Activated T-helper 17 cell treated with anti-CD3 and anti-CD28 coated beads, Interleukin-2, amount 50 U/mL, for 72 hours (primary cell): ENCODE measurements at regions not wholly inside any gene's neighbourhood (a gene's known extent, or its start where the extent isn't known, plus 50 kb on each side); places are given as distances from the start of the nearest gene placed in this dataset.

ENCODE experiments used
- ATAC-seq: fragments of 150-1000 bp; cut with Tn5 transposase; replicated peaks from 2 replicates; pipeline ENCODE4 v1.10.0; 2021; ENCODE audit warnings: mild to moderate bottlenecking, moderate library complexity
- H3K27ac Mint-ChIP-seq: one replicate; pipeline ENCODE4 v1.8.0; 2022; ENCODE audit warnings: mixed read lengths
- H3K27me3 Mint-ChIP-seq: one replicate; pipeline ENCODE4 v1.8.0; 2022; ENCODE audit warnings: mixed read lengths
- H3K36me3 Mint-ChIP-seq: one replicate; pipeline ENCODE4 v1.8.0; 2022; ENCODE audit warnings: low read depth, mild to moderate bottlenecking, mixed read lengths
- H3K4me1 Mint-ChIP-seq: one replicate; pipeline ENCODE4 v1.8.0; 2022; ENCODE audit warnings: mixed read lengths
- H3K4me3 Mint-ChIP-seq: one replicate; pipeline ENCODE4 v1.8.0; 2022; ENCODE audit warnings: mild to moderate bottlenecking, mixed read lengths
- H3K9me3 Mint-ChIP-seq: one replicate; pipeline ENCODE4 v1.8.0; 2022; ENCODE audit warnings: mixed read lengths

DNA sequence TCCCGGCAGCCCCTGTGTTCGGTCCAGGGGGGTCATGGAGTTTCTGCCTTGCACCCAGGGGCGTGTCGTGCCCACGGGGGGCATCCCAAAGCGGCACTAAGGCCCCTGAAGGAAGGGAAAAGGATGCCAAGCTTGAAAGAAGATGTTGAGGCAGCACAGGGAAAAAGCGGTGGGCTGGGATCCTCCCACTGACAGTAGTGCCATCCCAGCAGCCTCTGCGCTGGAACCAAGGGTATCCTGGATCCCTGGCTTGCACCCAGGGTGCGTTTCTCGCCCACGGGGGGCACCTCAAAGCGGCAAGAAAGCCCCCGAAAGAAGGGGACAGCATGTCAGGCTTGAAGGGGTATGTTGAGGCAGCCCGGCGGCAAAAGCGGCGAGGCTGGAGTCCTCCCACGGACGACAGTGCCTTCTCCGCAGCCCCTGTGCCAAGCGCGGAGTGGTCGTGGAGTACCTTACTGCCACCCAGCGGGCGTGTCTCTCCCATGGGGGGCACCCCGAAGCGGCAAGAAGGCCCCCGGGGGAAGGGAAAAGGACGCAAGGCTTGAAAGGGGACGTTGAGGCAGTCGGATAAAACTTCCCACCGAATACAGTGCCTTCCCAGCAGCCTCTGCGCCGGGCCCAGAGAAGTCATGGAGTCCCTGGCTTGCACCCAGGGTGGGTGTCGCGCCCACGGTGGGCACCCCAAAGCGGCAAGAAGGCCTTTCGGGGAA, 164.4 kb upstream of the ALG10B start:
- Mint-ChIP-seq H3K36me3 (no peaks in the 10 kb centered on the region), H3K4me1 (no peaks in the 10 kb centered on the region), H3K27ac (no peak overlapping the region), H3K9me3 (peaks cover 11% of the 10 kb centered on the region), H3K27me3 (peaks cover 4% of the 10 kb centered on the region), H3K4me3 (no peak overlapping the region)
- no peak for ATAC-seq

DNA sequence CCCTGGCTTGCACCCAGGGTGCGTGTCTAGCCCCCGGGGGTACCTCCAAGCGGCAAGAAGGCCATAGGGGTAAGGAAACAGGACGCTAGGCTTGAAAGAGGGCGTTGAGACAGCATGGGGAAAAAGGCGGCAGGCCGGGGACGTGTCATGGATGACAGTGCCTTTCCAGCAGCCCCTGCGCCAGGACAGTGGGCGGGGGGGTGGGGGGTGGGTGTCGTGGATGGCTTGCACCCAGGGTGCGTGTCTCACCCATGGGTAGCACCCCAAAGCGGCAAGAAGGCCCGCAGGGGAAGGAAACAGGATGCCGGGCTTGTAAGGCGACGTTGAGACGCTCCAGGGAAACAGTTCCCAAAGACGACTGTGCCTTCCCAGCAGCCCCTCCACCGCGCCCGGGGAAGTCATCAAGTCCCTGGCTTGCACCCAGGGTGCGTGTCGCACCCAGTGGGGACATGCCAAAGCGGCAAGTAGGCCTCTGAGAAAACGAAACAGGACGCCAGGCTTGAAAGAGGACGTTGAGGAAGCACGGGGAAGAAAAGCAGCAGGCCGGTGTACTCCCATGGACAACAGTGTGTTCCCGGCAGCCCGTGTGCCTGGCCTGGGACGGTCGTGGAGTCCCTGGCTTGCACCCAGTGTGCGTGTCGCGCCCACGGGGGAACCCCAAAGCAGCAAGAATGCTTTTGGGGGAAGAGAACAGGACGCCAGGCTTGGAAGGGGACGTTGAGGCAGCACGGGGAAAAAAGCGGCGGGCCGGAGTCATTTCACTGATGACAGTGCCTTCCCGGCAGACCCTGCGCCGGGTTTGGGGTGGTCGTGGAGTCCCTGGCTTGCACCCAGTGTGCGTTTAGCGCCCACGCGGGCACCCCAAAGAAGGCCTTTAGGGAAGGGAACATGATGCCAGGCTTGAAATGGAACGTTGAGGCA, 163.5 kb upstream of the ALG10B start:
- ATAC-seq, result no peak

DNA sequence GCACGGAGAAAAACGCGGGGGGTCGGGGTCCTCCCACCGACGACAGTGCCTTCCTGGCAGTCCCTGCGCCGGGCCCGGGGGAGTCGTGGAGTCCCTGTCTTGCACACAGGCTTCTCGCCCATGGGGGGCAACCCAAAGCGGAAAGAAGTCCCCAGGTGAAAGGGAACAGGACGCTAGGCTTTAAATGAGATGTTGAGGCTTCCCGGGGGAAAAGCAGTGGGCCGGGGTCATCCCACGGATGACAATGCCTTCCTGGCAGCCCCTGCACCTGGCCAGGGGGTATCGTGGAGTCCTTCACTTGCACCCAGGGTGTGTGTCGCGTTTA, 162.9 kb upstream of the ALG10B start:
- no peak for ATAC-seq
- Mint-ChIP-seq H3K9me3 (peaks cover 4% of the 10 kb centered on the region), H3K27me3 (peaks cover 4% of the 10 kb centered on the region), H3K27ac (no peak overlapping the region), H3K4me1 (no peaks in the 10 kb centered on the region), H3K36me3 (no peaks in the 10 kb centered on the region), H3K4me3 (no peak overlapping the region)

More for the DNA sequence above, 163.5 kb upstream of the ALG10B start:
- Mint-ChIP-seq H3K36me3 (no peaks in the 10 kb centered on the region), H3K4me1 (no peaks in the 10 kb centered on the region), H3K4me3 (no peak overlapping the region), H3K27me3 (peaks cover 4% of the 10 kb centered on the region), H3K27ac (no peak overlapping the region), H3K9me3 (peaks cover 9% of the 10 kb centered on the region)

DNA sequence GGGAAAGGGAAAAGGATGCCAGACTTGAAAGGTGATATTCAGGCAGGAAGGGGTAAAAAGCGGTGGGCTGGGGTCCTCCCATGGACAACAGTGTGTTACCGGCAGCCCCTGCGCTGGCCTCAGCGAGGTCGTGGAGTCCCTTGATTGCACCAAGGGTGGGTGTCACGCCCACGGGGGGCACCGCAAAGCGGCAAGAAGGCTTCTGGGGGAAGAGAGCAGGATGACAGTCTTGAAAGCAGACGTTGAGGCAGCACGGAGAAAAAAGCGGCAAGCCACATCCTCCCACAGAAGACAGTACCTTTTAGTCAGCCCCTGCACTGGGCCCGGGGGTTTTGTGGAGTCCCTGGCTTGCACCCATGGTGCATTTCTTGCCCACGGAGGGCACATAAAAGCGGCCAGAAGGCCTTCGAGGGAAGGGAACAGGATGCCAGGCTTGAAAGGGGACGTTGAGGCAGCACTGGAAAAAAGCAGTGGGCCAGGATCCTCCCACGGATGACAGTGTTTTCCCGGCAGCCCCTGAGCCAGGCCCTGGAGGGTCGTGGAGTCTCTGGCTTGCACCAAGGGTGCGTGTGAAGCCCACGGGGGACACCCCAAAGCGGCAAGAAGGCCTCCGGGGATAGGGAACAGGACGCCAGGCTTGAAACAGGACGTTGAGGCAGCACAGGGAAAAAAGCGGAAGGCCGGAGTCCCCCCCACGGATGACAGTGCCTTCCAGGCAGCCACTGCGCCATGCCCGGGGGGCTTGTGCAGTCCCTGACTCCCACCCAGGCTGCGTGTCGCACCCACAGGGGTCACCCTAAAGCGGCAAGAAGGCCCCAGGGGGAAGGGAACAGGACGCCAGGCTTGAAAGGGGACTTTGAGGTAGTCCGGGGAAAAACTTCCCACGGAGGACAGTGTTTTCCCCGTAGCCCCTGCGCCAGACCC, 162.2 kb upstream of the ALG10B start:
- H3K36me3 Mint-ChIP-seq, result no peaks in the 10 kb centered on the region
- ATAC-seq, result no peak

DNA sequence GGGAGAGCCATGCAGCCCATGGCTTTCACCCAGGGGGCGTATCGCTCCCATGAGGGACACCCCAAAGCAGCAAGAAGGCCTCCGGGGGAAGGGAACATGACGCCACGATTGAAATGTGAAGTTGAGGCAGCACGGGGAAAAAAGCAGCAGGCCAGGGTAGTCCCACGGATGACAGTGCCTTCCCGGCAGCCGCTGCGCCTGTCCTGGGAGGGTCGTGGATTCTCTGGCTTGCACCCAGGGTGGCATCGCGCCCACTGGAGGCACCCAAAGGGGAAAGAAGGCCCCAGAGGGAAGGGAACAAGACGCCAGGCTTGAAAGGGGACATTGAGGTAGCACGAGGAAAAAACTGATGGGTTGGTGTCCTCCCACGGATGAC, 161.6 kb upstream of the ALG10B start:
- Mint-ChIP-seq H3K27ac (no peak overlapping the region), H3K9me3 (no peaks in the 10 kb centered on the region), H3K4me3 (no peak overlapping the region), H3K27me3 (no peaks in the 10 kb centered on the region), H3K4me1 (no peaks in the 10 kb centered on the region), H3K36me3 (no peaks in the 10 kb centered on the region)
- ATAC-seq, result no peak

More for the DNA sequence above, 162.2 kb upstream of the ALG10B start:
- H3K27me3 Mint-ChIP-seq, result no peaks in the 10 kb centered on the region
- H3K9me3 Mint-ChIP-seq, result no peaks in the 10 kb centered on the region
- H3K4me1 Mint-ChIP-seq, result no peaks in the 10 kb centered on the region
- H3K27ac Mint-ChIP-seq, result no peak overlapping the region
- no peak overlapping the region for H3K4me3 Mint-ChIP-seq

DNA sequence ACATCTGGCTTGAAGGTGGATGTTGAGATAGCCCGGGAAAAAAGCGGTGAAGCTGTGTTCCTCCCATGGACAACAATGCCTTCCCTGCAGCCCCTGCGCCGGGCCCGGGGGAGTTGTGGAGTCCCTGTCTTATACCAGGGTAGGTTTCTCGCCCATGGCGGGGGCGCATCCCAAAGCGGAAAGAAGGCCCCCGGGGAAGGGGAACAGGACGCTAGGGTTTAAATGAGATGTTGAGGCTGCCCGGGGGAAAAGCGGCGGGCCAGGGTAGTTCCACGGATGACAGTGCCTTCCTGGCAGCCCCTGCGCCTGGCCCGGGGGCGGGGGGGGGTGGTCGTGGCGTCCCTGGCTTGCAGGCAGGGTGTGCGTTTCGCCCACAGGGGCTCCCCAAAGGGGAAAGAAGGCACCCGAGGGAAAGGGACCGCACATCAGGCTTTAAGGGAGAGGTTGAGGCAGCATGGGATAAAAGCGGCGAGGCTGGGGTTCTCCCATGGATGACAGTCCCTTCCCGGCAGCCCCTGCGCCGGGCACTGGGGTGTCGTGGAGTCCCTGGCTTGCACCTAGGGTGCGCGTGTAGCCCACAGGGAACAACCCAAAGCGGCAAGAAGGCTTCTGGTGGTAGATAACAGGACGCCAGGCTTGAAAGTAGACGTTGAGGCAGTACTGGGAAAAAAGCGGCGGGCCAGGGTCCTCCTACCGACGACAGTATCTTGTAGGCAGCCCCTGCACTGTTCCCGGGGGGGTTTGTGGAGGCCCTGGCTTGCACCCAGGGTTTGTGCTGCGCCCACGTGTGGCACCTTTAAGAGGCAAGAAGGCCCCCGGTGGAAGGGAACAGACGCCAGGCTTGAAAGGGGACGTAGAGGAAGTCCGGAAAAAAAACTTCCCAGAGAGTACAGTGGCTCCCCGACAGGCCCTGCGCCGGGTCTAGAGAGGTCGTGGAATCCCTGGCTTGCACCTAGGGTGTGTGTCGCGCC, 160.8 kb upstream of the ALG10B start:
- Mint-ChIP-seq H3K27me3 (no peaks in the 10 kb centered on the region), H3K36me3 (no peaks in the 10 kb centered on the region), H3K9me3 (no peaks in the 10 kb centered on the region), H3K4me1 (no peaks in the 10 kb centered on the region), H3K4me3 (no peak overlapping the region), H3K27ac (no peak overlapping the region)
- ATAC-seq, result no peak

DNA sequence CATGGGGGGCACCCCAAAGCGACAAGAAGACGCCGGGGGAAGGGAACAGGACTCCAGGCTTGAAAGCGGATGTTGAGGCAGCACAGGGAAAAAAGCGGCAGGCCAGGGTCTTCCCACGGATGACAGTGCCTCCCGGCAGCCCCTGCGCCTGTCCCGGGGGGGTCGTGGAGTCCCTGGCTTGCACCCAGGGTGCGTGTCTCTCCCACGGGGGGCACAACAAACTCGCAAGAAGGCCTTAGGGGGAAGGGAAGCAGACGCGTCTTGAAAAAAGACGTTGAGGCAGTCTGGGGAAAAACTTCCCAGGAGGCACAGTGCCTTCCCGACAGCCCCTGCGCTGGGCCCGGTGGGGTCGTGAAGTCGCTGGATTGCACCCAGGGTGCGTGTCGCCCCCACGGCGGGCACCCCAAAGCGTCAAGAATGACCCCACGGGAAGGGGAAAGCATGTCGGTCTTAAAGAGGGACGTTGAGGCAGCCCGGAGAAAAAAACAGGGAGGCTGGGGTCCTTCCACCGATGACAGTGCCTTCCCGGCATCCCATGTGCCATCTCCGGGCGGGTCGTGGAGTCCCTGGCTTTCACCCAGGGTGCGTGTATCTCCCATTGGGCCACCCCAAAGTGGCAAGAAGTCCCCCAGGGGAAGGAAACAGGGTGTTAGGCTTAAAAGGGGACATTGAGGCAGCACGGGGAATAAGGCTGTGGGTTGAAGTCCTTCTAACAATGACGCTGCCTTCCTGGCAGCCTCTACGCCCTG, 159.9 kb upstream of the ALG10B start:
- H3K9me3 Mint-ChIP-seq, result no peaks in the 10 kb centered on the region
- H3K4me1 Mint-ChIP-seq, result no peaks in the 10 kb centered on the region
- no peak overlapping the region for H3K4me3 Mint-ChIP-seq
- no peak for ATAC-seq
- H3K36me3 Mint-ChIP-seq, result no peaks in the 10 kb centered on the region
- H3K27ac Mint-ChIP-seq, result no peak overlapping the region
- H3K27me3 Mint-ChIP-seq, result no peaks in the 10 kb centered on the region

DNA sequence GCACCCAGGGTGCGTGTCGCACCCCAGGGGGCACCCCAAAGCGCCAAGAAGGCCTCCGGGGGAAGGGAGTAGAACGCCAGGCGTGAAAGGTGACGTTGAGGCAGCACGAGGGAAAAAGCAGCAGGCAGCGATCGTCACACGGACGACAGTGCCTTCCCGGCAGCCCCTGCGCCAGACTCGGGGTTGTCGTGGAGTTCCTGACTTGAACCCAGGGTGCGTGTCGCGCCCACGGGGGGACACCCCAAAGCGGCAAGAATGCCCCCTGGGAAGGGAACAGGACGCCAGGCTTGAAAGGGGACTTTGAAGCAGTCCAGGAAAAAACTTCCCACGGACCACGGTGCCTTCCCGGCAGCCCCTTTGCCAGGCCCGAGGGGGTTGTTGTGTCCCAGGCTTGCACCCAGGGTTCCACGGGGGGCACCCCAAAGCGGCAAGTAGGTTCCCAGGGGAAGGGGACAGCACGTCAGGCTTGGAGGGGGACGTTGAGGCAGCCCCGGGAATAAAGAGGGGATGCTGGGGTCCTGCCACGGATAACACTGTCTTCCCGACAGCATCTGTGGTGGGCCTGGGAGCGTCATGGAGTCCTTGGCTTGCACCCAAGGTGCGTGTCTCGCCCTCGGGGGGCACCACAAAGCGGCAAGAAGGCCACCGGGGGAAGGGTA, 159.2 kb upstream of the ALG10B start:
- Mint-ChIP-seq H3K36me3 (no peaks in the 10 kb centered on the region), H3K9me3 (no peaks in the 10 kb centered on the region), H3K27me3 (no peaks in the 10 kb centered on the region), H3K27ac (no peak overlapping the region), H3K4me1 (no peaks in the 10 kb centered on the region), H3K4me3 (no peak overlapping the region)
- ATAC-seq, result no peak

DNA sequence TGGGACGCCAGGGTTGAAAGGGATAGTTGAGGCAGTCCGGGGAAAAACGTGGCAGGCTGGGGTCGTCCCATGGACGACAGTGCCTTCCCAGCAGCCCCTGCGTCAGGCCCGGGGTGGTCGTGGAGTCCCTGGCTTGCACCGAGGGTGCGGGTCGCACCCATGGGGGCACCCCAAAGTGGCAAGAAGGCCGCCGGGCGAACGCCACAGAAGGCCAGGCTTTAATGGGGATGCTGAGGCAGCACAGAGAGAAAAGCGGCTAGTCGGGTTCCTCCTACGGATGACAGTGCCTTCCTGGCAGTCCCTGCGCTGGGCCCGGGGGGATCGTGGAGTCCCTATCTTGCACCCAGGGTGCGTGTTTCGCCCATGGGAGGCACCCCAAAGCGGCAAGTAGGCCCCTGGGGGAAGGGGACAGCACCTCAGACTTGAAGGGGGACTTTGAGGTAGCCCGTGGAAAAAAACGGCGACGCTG, 158.6 kb upstream of the ALG10B start:
- no peaks in the 10 kb centered on the region for H3K4me1 Mint-ChIP-seq
- no peak overlapping the region for H3K4me3 Mint-ChIP-seq
- no peak for ATAC-seq

DNA sequence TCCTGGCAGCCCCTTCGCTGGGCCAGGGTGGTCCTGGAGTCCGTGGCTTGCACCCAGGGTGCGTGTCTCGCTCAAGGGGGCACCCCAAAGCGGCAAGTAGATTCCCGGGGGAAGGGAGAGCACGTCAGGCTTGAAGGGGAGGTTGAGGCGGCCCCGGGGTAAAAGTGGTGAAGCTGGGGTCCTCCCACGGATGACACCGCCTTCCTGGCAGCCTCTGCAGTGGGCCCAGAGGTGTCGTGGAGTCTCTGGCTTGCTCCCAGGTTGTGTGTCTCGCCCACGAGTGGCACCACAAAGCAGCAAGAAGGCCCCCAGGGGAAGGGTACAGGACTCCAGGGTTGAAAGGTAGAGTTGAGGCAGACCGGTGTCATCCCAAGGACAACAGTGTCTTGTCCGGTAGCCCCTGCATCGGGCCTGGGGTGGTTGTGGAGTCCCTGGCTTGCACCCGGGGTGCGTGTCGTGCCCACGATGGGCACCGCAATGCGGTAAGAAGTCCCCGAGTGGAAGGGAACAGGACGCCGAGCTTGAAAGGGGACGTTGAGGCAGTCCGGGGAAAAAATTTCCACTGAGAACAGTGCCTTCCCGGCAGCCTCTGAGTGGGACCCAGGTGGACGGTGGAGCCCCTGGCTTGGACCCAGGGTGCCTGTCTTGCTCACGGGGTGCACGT, 158.0 kb upstream of the ALG10B start:
- H3K9me3 Mint-ChIP-seq, result no peaks in the 10 kb centered on the region
- H3K36me3 Mint-ChIP-seq, result no peaks in the 10 kb centered on the region
- no peak overlapping the region for H3K4me3 Mint-ChIP-seq
- no peaks in the 10 kb centered on the region for H3K4me1 Mint-ChIP-seq
- ATAC-seq, result no peak
- H3K27ac Mint-ChIP-seq, result no peak overlapping the region
- H3K27me3 Mint-ChIP-seq, result no peaks in the 10 kb centered on the region

More for the DNA sequence above, 158.6 kb upstream of the ALG10B start:
- no peaks in the 10 kb centered on the region for H3K27me3 Mint-ChIP-seq
- H3K27ac Mint-ChIP-seq, result no peak overlapping the region
- H3K36me3 Mint-ChIP-seq, result no peaks in the 10 kb centered on the region
- no peaks in the 10 kb centered on the region for H3K9me3 Mint-ChIP-seq

DNA sequence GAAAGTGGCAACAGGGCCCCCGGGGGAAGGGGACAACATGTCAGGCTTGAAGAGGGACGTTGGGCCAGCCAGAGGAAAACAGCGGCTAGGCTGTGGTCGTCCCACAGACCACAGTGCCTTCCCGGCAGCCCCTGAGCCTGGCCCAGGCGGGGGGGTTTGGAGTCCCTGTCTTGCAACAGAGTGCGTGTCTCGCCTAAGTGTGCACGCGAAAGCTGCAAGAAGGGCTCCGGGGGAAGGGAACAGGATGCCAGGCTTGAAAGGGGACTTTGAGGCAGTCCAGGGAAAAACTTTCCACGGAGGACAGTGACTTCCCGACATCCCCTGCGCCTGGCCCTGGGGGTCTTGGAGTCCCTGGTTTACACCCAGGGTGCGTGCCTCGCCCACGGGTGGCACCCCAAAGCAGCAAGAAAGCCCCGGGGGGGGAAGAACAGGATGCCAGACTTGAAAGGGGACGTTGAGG, 157.5 kb upstream of the ALG10B start:
- no peaks in the 10 kb centered on the region for H3K27me3 Mint-ChIP-seq
- H3K4me1 Mint-ChIP-seq, result no peaks in the 10 kb centered on the region
- ATAC-seq, result no peak
- no peak overlapping the region for H3K27ac Mint-ChIP-seq
- no peaks in the 10 kb centered on the region for H3K36me3 Mint-ChIP-seq
- no peak overlapping the region for H3K4me3 Mint-ChIP-seq
- H3K9me3 Mint-ChIP-seq, result no peaks in the 10 kb centered on the region

DNA sequence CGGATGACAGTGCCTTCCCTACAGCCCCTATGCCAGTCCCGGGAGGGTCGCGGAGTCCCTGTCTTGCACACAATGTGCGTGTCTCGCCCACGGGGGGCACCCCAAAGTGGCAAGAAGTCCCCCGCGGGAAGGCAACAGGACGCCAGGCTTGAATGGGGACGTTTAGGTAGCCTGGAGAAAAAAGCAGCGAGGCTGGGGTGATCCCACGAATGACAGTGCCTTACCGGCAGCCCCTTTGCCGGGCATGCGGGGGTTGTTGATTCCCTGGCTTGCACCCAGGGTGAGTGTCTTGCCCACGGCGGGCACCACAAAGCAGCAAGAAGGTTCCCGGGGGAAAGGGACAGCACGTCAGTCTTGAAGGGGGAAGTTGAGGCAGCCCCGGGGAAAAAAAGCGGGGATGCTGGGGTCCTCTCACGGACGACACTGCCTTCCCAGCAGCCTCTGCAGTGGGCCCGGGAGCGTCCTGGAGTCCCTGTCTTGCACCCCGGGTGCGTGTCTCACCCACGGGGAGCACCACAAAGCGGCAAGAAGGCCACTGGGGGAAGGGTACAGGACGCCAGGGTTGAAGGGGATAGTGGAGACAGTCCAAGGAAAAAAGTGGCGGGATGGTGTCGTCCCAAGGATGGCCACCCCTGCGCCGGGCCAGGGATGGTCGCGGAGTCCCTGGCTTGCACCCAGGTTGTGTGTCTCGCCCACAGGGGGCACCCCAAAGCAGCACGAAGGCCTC, 156.8 kb upstream of the ALG10B start:
- no peak overlapping the region for H3K27ac Mint-ChIP-seq

More for the DNA sequence above, 156.8 kb upstream of the ALG10B start:
- ATAC-seq, result no peak
- Mint-ChIP-seq H3K4me1 (no peaks in the 10 kb centered on the region), H3K27me3 (no peaks in the 10 kb centered on the region), H3K36me3 (no peaks in the 10 kb centered on the region), H3K9me3 (no peaks in the 10 kb centered on the region), H3K4me3 (no peak overlapping the region)
